Nephron (organoid): ENCODE measurements at regions not wholly inside any gene's neighbourhood (a gene's known extent, or its start where the extent isn't known, plus 50 kb on each side); places are given as distances from the start of the nearest gene placed in this dataset.

Experiments used
- H3K27ac Mint-ChIP-seq, 3 experiments: 2 replicates each; pipeline ENCODE4 v1.8.0; 2020; ENCODE audit warnings: mixed read lengths in 3 of 3, mild to moderate bottlenecking in 2 of 3, moderate library complexity in 1 of 3
- H3K27me3 Mint-ChIP-seq: 2 replicates; pipeline ENCODE4 v1.8.0; 2021; ENCODE audit warnings: low read depth, mild to moderate bottlenecking, moderate library complexity, mixed read lengths
- H3K36me3 Mint-ChIP-seq: 2 replicates; pipeline ENCODE4 v1.8.0; 2020; ENCODE audit warnings: low read depth, mixed read lengths
- H3K4me1 Mint-ChIP-seq: 2 replicates; pipeline ENCODE4 v1.8.0; 2020; ENCODE audit warnings: mixed read lengths
- H3K4me3 Mint-ChIP-seq, 3 experiments: 2 replicates each; pipeline ENCODE4 v1.8.0; 2020; ENCODE audit warnings: mild to moderate bottlenecking in 3 of 3, mixed read lengths in 3 of 3, moderate library complexity in 2 of 3
- H3K9me3 Mint-ChIP-seq: 2 replicates; pipeline ENCODE4 v1.8.0; 2020; ENCODE audit warnings: mixed read lengths
- TF ChIP-seq, protein P1 (sequence below), 3 experiments: fragments of 200-600 bp; sonication (generic); IDR thresholded peaks; one replicate each; pipeline ENCODE4 v1.5.0; 2021; ENCODE audit warnings: antibody characterized with exemption in 3 of 3; ENCODE audit not compliant: unreplicated experiment in 3 of 3

DNA sequence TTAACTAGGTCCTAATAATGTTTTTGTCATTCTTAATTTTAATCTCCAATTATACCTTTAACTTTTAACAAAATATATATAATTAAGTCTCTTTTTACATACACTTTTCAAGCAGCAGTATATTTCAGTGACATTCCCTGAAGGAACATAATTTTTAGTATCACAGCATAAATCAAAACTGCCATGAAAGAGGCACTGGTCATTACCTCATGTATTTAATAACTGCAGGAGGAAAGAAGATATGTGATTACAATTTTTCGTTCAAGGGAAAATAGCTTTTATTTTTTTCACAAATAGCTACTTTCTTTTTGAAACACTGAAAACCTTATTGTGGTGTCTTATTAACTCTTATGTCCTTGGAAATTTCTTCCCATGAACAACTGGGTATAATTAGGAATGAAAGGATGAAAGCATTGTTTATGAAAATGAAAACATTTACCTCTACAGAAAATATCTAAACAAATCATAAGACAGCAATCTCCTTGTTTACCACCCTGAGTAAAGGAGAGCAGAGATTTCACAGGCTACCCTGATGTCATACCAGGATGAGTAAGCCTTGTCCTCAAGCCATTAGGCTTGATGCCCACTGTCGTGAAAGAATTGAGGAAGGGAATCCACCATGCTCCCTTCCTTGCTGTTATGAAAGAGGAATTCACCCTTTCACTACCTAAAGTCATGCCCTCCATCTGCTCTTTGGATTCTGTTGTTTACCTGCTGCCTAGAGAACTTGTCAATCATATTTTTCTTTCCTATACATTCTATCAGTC is 877.2 kb upstream of the PCDH20 start:
- TF ChIP-seq, protein P1, sequence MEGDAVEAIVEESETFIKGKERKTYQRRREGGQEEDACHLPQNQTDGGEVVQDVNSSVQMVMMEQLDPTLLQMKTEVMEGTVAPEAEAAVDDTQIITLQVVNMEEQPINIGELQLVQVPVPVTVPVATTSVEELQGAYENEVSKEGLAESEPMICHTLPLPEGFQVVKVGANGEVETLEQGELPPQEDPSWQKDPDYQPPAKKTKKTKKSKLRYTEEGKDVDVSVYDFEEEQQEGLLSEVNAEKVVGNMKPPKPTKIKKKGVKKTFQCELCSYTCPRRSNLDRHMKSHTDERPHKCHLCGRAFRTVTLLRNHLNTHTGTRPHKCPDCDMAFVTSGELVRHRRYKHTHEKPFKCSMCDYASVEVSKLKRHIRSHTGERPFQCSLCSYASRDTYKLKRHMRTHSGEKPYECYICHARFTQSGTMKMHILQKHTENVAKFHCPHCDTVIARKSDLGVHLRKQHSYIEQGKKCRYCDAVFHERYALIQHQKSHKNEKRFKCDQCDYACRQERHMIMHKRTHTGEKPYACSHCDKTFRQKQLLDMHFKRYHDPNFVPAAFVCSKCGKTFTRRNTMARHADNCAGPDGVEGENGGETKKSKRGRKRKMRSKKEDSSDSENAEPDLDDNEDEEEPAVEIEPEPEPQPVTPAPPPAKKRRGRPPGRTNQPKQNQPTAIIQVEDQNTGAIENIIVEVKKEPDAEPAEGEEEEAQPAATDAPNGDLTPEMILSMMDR (IDR thresholded peaks at IDR 0.05; ENCODE audit: unreplicated experiment in 3 of 3): no peak
- Mint-ChIP-seq H3K36me3 (no peaks in the 10 kb centered on the region), H3K27me3 (no peaks in the 10 kb centered on the region), H3K4me3 (no peak overlapping the region), H3K4me1 (no peaks in the 10 kb centered on the region), H3K27ac (no peak overlapping the region), H3K9me3 (peaks cover 3% of the 10 kb centered on the region)

DNA sequence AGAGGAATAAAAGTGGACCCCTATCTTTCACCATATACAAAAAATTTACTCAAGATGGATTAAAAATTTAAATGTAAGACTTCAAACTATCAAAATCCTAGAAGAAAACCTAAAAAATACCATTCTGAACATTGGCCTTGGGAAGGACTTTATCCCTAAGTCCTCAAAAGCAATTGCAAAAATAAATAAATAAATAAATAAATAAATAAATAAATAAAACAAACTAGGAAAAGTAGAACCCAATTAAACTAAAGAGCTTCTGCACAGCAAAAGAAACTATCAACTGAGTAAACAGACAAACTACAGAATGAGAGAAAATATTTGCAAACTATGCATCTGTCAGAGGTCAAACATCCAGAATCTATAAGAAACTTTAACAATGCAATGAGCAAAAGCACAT is 874.9 kb upstream of the PCDH20 start:
- H3K9me3 Mint-ChIP-seq: peaks cover 3% of the 10 kb centered on the region
- no peaks in the 10 kb centered on the region for H3K36me3 Mint-ChIP-seq
- no peaks in the 10 kb centered on the region for H3K4me1 Mint-ChIP-seq
- no peaks in the 10 kb centered on the region for H3K27me3 Mint-ChIP-seq
- TF ChIP-seq, protein P1 (IDR thresholded peaks at IDR 0.05; ENCODE audit: unreplicated experiment in 3 of 3): no peak
- no peak overlapping the region for H3K27ac Mint-ChIP-seq
- no peak overlapping the region for H3K4me3 Mint-ChIP-seq

DNA sequence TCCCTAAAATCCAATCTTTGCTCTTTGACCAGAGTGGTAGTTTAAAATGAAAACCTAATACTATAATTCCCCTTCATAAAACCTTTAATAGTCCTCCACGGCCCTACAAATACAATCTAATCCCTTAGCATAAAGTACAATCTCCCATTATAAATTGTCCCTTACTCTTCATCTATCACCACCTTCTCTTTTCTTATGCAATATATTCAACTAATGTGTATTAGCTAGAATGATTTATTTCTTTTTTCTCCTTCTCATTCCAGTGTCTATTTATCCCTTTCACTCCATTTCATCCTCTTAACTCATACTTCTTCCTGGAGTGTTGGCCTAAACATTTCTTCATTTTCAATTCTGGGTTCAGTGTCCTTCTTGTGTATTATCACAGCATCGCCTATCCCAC is 872.1 kb upstream of the PCDH20 start:
- Mint-ChIP-seq H3K36me3 (no peaks in the 10 kb centered on the region), H3K4me3 (no peak overlapping the region), H3K9me3 (peaks cover 3% of the 10 kb centered on the region), H3K27ac (no peak overlapping the region), H3K4me1 (no peaks in the 10 kb centered on the region), H3K27me3 (no peaks in the 10 kb centered on the region)
- TF ChIP-seq, protein P1 (IDR thresholded peaks at IDR 0.05; ENCODE audit: unreplicated experiment in 3 of 3): no peak

DNA sequence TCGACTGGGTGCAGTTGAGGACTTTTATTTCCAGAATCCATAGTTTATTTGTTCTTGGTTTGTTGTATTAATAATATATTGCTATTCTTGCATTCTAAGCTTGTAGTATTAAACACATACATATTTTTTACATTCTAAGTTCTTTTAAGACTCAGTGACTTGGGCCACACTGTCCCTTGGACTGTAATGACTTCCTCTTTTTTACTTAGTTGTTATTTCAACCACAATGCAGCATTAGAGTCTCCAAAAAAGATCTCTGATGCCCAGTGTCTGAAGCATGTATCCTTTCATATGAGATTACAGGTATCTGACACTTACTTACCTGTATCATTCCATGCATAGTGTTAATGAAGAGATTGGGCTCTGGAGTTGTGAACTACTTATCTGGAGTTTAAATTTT is 864.9 kb upstream of the PCDH20 start:
- TF ChIP-seq, protein P1 (IDR thresholded peaks at IDR 0.05; ENCODE audit: unreplicated experiment in 3 of 3): no peak
- no peaks in the 10 kb centered on the region for H3K36me3 Mint-ChIP-seq
- no peaks in the 10 kb centered on the region for H3K4me1 Mint-ChIP-seq

DNA sequence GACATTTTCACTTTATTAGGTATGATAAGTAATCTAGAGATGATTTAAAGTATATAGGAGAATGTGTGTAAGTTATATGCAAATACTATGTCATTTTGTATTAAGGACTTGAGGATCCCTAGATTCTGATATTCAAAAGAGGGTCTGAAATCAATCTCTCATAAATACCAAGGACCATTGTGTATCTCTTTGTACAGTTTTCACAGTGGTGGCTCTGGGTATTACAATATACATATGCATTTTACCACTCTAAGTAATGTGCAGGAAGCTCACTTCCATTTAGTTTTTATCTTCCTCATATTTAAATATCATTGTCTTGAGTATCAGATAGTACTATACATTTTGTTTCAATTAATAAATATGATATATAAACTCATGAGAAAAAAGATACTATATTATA is 862.6 kb upstream of the PCDH20 start:
- H3K36me3 Mint-ChIP-seq: no peaks in the 10 kb centered on the region
- H3K4me3 Mint-ChIP-seq: no peak overlapping the region
- no peak overlapping the region for H3K27ac Mint-ChIP-seq
- H3K27me3 Mint-ChIP-seq: no peaks in the 10 kb centered on the region
- no peaks in the 10 kb centered on the region for H3K9me3 Mint-ChIP-seq
- no peaks in the 10 kb centered on the region for H3K4me1 Mint-ChIP-seq
- TF ChIP-seq, protein P1 (IDR thresholded peaks at IDR 0.05; ENCODE audit: unreplicated experiment in 3 of 3): peak in 1 of 3 experiments; percentile 17

More for the DNA sequence above, 864.9 kb upstream of the PCDH20 start:
- no peak overlapping the region for H3K27ac Mint-ChIP-seq
- no peaks in the 10 kb centered on the region for H3K9me3 Mint-ChIP-seq
- no peak overlapping the region for H3K4me3 Mint-ChIP-seq
- no peaks in the 10 kb centered on the region for H3K27me3 Mint-ChIP-seq

DNA sequence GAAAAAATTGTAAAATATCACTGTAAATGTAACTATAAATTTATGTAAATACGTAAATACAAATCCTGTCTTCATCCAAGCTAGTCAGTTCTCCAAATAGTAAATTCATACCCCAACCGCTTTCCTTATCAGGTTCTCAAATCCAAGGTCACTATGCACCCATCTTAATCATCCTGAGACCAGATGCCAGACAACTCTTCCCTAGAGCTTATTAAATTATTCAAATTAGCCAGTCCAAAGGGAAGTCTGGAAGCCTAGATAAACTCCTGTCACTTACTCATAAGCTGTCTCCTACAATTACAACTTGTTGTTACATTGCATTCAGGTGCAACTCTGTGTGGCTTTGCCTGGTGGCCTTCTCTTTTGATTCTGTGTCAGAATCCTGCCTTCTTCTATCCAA is 836.1 kb upstream of the PCDH20 start:
- Mint-ChIP-seq H3K27ac (no peak overlapping the region), H3K9me3 (peaks cover 5% of the 10 kb centered on the region), H3K36me3 (no peaks in the 10 kb centered on the region), H3K4me1 (no peaks in the 10 kb centered on the region), H3K27me3 (no peaks in the 10 kb centered on the region), H3K4me3 (no peak overlapping the region)
- TF ChIP-seq, protein P1 (IDR thresholded peaks at IDR 0.05; ENCODE audit: unreplicated experiment in 3 of 3): no peak
